CD4-positive, alpha-beta T cell treated with Interleukin-1 beta for 1 hour (primary cell): ENCODE measurements at regions not wholly inside any gene's neighbourhood (a gene's known extent, or its start where the extent isn't known, plus 50 kb on each side); places are given as distances from the start of the nearest gene placed in this dataset.

ENCODE experiments used
- DNase-seq, 2 donors: peaks; one replicate each; pipeline ENCODE4 v3.0.0-alpha.2; 2020 to 2022

DNA sequence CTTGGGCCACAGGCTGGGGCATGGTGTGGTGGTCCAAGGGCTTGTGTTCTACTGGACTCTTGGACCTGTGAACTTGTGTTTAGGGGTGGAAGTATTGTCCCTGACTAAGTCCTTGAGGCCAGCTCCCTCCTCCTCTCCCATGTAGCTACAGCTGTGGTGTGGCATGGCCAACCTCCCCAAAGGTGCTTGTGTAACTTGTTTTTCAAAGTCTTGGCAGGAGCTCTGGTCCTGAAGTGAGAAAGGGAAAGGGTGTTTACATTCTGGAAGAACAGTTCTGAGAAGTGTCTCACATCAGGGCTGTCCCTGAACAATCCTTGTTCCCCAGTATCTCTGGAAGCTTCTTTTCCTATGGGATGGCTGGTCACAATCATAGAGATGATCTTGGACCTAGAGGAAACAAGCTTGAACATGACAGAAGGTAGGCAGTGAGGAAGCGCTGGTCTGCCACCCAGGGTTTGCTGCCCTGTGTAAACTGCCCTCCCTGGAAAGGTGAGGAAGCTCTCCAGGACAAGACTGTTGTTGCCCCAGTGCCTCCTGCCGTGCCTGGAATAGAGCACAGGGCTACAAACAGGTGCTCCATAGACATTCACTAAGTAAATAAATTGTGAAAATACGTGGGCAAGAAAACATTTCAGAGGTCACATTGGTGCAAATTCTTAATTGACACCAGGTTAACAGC is 64.6 kb upstream of the KLF9 start:
- DNase-seq: no peak

GRCh38 chr9:70477907-70478480 is 63.5 kb upstream of the KLF9 start:
- DNase-seq: no peak

- no peak for DNase-seq
These were observed 62.8 kb upstream of the KLF9 start for GRCh38 chr9:70477146-70477745.

DNA sequence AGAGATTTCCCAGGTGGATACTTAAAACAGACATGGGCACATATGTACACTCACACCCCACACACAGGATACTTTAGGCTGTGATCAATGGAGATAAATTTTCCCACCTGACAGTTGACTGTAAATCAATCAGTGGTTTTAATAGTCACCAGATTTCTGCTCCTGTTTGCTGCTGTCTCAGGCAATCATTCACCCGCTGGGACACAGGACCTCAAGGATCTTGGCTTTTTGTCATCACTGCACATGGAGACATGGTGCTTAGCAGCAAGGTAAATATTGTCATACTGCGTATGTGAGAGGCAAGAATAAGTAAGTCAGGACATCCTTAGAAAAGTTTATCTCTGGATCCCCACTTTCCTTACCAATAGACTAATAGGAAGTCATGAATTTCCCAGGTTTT is 60.8 kb upstream of the KLF9 start:
- no peak for DNase-seq

DNA sequence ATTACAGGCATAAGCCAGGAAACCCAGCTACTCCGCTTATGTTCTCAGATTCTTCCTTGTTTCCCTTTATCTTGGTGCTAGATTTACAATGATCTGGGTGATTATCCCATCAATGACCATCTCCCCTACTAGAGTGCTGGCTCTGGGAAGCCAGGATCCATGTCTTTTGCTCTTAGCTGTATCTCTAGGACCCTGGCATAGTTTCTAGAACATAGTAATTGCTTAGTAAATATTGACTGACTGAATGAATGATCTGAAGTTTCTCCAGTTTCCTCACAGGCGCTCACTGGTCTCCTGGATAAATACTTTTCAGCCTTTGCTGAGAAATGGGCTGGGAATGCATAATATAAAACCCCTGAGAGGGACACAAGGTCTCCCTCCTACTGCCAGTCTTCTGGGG is 60.0 kb upstream of the KLF9 start:
- no peak for DNase-seq

DNA sequence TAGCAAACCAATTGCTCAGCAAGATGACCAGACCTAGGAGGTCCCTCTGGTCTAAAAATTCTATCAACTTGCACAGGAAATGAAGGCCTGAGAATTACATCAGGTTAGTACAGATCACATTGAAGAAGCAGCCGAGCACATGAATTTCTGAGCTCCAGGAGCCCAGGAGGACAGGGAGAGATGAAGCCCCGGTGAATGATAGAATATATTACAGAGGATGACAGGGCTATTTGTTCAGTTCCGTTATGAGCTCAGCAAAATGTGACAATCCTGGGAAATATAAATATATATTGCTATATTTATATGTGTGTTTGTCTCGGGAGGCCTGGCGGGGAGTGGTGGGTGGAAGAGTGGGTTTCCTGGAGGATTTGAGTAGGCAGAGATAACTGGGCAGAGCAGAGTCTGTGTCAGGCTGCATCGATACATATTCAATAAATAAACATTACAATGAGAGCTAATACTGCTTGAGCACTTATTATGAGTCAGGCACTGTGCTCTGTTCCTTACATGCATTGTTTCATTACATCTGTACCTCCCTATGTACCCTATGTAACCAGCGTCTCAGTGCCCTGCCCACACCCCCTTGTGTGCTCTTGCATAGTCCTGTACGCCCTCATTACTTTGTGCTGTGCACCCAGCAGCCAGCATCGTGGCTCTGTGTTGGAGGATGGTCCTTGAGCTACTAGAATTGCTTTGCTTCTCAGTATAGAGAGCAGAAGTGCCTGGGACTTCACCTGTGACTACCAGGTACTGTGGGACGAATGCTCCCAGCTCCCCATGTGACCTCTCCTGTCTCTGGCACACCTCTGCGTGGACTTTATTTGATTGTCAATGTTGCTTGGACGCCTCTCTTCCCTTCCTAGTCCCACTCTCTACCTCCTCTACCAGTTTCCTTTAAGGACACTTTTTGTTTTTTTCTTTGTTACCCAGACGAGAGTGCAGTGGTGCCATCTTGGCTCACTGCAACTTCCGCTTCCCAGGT is 58.1 kb upstream of the KLF9 start:
- no peak for DNase-seq

DNA sequence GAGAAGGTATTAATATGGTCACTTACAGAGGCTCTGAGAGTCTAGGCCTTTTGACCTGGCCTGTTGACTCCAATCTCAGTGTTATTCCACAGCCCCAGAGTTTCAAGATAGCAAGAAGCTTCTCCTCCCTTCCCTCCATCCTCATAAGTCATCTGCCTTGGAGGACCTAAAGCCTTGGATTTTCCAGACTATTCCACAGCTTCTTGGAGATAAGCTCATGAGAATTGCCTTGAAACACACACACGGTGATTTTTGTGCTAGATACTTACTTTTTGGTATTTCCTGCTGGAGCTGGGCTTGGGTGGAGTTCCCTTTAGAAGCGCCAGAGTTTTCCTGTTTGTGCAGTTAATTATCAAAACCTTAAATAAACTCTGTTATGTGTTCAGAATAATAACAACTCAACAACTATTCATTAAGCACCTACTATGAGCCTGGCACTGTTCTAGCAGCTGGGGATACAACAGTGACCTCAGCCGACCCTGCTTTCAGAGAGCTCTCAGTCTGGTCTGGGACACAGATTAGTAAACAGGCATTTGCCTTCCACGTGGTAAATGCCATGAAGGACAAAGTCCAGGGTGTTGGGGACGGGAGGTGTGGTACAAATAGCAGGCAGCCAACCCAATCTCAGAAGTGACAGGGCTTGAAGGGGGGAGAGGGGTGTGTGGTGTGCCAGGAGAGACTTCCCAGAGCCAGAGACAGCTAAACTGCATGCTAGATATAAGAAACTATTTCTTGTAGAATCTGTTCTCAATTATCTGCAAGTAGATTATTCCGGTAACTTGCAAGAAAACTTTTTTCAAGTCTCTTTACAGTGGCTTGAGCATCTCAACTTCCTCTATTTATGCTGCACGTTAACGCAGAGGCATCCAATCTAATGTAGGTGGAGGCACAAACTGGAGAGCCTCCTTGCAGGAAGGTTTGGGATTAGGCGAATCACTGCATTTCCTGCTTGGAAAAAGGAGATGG is 55.9 kb upstream of the KLF9 start:
- DNase-seq: no peak

DNA sequence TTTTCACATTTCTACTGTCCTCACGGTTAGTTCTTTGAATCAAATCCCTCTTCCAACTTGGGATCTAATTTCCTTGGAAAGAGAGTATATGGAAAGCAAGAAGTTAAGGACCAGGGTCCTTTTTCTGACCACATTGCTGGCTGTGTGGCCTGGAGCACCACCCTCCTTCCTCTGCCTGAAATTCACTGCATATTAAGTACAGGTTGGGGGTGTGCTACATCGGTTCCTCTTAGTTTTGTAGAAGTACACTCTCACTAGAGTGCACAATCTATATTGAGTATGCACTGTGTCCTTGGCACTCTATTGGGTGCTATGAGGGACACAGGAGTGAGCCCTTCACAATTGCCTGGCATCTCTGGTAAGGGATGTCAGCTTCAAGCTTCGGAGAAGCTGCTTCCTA is 53.8 kb upstream of the KLF9 start:
- no peak for DNase-seq

GRCh38 chr9:70466976-70467561 is 52.6 kb upstream of the KLF9 start:
- DNase-seq: peak in 1 of 2 donors; percentile 3

DNA sequence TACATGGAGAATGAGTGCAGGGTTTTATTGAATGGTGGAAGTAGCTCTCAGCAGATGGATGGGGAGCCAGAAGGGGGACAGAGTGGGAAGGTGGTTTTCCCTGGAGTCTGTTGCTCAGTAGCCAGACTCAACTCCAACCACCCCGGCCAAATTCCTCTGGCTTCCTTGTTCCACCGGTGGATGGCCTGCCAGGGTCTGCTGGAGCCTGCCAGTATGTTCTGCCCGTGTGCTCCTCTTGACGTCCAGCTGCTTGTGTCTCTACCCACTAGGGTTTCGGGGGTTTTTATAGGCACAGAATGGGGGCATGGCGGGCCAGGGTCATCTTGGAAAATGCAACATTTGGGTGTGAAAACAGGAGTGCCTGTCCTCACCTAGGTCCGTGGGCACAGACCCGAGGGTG is 51.4 kb upstream of the KLF9 start:
- DNase-seq: no peak

GRCh38 chr9:70465398-70465797 is 50.9 kb upstream of the KLF9 start:
- DNase-seq: no peak
